HL-60 (cell line): ENCODE measurements at regions not wholly inside any gene's neighbourhood (a gene's known extent, or its start where the extent isn't known, plus 50 kb on each side); places are given as distances from the start of the nearest gene placed in this dataset.

Source experiments
- DNase-seq, 2 experiments: peaks; one replicate each; pipeline ENCODE4 v3.0.0-alpha.2; 2010 to 2020; ENCODE audit warnings: low read depth in 1 of 2, low spot score in 1 of 2
- H3K27ac ChIP-seq: fragments of 250-450 bp; sonication (Bioruptor Pico); replicated peaks from 2 replicates; pipeline ENCODE4 v1.5.1; 2020; ENCODE audit warnings: mild to moderate bottlenecking, moderate library complexity
- H3K27me3 ChIP-seq: fragments of 250-450 bp; sonication (Bioruptor Pico); 2 replicates; pipeline ENCODE4 v1.5.1; 2021; ENCODE audit warnings: mild to moderate bottlenecking, moderate library complexity; ENCODE audit not compliant: insufficient read depth, poor library complexity, severe bottlenecking
- H3K4me3 ChIP-seq: replicated peaks from 2 replicates; pipeline ENCODE4 v1.5.1; 2011; ENCODE audit warnings: mild to moderate bottlenecking, control low read depth, low read length; ENCODE audit not compliant: insufficient read depth
- CTCF ChIP-seq: IDR thresholded peaks from one replicate; pipeline ENCODE4 v1.5.1; 2011; ENCODE audit warnings: low read length, control low read depth, inconsistent platforms; ENCODE audit not compliant: insufficient read depth
- GABPA ChIP-seq: IDR thresholded peaks from 2 replicates; pipeline ENCODE4 v1.6.1; 2012; ENCODE audit warnings: low read depth
- POLR2AphosphoS5 ChIP-seq: IDR thresholded peaks from 2 replicates; pipeline ENCODE4 v1.6.1; 2012; ENCODE audit warnings: low read depth
- REST ChIP-seq: IDR thresholded peaks from 2 replicates; pipeline ENCODE4 v1.6.1; 2012; ENCODE audit warnings: low read depth; ENCODE audit not compliant: insufficient replicate concordance
- SPI1 ChIP-seq: IDR thresholded peaks from 2 replicates; pipeline ENCODE4 v1.6.1; 2012; ENCODE audit warnings: low read depth, mild to moderate bottlenecking, borderline replicate concordance

GRCh38 chr9:80107931-80108660 is 536.3 kb downstream of the TLE4 start:
- H3K27ac ChIP-seq: no peak overlapping the region
- TF ChIP-seq REST (no peak), POLR2AphosphoS5 (no peak), SPI1 (no peak)
- DNase-seq: no peak
- H3K4me3 ChIP-seq: no peak overlapping the region
- H3K27me3 ChIP-seq: no peaks in the 10 kb centered on the region

GRCh38 chr9:80097476-80097875 is 525.7 kb downstream of the TLE4 start:
- TF ChIP-seq SPI1: no peak
- TF ChIP-seq REST: no peak
- no peak for TF ChIP-seq CTCF
- no peak for TF ChIP-seq GABPA
- TF ChIP-seq POLR2AphosphoS5: no peak
- no peak overlapping the region for H3K4me3 ChIP-seq
- DNase-seq: no peak
- H3K27ac ChIP-seq: no peak overlapping the region
- H3K27me3 ChIP-seq: no peaks in the 10 kb centered on the region

- DNase-seq: no peak
- Histone ChIP-seq H3K27ac (no peak overlapping the region), H3K27me3 (no peaks in the 10 kb centered on the region), H3K4me3 (no peak overlapping the region)
- TF ChIP-seq POLR2AphosphoS5: no peak
- no peak for TF ChIP-seq GABPA
- TF ChIP-seq SPI1: no peak
- TF ChIP-seq CTCF: no peak
- no peak for TF ChIP-seq REST
These were observed 522.5 kb downstream of the TLE4 start for GRCh38 chr9:80094176-80094771.
